Muscle of back (tissue), 3 donors: ENCODE measurements at regions not wholly inside any gene's neighbourhood (a gene's known extent, or its start where the extent isn't known, plus 50 kb on each side); places are given as distances from the start of the nearest gene placed in this dataset.

Experiments used
- DNase-seq, 3 donors: peaks; one replicate each; pipeline versions ENCODE4 v3.0.0 to v3.0.0-alpha.2; 2013

GRCh38 chr17:79680318-79680695 lies 50.4 kb upstream of the ENPP7 start:
- DNase-seq: no peak

DNA sequence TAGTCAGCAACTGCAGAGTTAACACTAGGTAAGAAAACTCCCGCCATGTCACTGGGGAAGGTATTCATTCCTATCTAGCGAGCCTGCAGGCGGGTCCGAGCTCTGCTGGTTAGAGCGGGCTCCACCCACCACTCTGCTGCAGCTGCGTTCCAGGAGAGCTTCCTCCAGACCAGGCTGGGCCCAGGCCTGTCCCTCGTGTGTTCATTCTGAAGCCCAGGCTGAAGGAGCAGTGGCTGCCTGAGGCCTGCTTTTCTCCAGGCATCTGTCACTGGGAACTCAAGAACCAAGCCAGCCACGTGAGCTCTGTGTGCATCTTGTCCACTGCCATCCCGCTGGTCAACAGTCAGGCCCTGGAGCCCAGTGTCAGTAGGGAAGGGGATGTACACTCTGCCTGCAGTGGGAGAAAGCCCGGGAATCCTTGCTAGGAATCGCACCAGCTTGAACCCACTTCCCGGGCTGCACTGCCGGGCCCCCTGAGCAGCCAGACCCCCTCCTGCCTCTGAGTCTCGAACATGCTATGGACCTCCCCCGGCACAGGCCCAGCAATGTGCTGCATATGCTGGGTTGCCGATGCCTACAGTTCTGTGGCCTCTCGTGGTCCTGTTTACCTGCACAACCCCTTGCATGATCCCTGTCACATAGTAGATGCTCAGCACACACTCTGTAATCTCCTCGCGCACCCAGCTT lies 51.0 kb upstream of the ENPP7 start:
- DNase-seq: no peak

GRCh38 chr17:79678736-79679255 lies 51.9 kb upstream of the ENPP7 start:
- DNase-seq: no peak

DNA sequence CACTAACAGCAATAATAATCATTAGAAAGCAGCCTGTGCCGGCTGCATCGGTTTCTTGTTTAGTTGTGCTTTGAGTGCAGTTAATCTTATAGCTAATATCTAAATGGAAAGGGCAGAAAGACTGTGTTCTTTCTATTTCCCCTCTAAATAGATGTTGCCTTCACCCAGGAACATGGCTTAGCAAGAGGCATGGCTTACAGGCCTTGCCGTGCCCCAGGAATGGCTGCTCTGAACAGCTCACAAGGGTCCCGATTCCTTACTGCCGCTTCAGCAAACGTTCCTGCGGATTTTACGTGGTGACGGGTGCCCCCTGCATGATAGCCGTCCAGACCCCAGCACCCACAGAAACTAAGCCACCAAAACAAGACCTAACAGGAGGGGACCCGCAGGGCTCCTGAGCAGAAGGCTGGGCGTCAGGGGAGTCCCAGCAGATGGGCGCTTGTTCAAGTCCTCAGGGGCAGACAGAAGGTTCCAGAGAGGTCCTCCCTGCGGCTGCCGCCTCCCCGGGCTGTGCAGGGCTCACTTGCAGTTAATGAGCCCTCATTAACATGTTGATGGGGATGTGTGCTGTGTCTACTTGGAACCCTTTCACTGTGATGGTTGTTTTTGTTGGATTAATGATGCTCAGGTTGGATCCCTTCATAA lies 52.5 kb upstream of the ENPP7 start:
- no peak for DNase-seq

GRCh38 chr17:79677646-79678045 lies 53.1 kb upstream of the ENPP7 start:
- DNase-seq: no peak

DNA sequence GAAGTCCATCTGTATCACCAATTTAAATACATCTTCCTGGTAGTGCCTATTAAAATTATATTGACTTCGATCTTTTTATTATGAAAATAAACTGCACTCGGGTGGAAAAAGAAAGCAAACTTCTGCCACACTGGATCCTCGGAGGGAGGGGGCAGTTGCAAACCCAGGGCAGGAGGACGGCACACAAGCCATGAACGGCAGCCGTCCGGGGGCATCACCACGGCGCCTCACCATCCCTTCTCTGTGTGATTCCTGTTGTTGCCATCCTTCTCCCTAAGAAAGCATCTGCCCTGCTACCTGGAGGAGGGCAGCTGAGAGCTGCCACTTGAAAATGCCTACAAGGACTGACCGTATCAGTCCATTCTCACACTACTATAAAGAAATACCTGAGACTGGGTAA lies 53.9 kb upstream of the ENPP7 start:
- DNase-seq: no peak

DNA sequence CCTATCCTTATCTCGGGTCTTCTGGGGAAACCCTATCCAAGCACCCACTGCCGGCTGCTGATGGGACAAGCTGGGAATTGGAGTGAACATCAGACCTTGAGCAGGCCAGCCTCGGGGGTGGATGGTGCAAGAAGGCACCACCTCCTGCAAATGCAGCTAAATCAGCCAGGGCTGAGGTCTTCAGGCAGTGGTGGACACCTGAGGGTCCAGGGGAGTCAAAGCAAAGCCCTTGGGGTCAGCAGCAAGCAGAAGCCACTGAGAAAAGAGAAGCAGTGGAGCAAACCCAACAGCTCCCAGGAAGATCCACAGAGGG lies 55.4 kb upstream of the ENPP7 start:
- DNase-seq: no peak

DNA sequence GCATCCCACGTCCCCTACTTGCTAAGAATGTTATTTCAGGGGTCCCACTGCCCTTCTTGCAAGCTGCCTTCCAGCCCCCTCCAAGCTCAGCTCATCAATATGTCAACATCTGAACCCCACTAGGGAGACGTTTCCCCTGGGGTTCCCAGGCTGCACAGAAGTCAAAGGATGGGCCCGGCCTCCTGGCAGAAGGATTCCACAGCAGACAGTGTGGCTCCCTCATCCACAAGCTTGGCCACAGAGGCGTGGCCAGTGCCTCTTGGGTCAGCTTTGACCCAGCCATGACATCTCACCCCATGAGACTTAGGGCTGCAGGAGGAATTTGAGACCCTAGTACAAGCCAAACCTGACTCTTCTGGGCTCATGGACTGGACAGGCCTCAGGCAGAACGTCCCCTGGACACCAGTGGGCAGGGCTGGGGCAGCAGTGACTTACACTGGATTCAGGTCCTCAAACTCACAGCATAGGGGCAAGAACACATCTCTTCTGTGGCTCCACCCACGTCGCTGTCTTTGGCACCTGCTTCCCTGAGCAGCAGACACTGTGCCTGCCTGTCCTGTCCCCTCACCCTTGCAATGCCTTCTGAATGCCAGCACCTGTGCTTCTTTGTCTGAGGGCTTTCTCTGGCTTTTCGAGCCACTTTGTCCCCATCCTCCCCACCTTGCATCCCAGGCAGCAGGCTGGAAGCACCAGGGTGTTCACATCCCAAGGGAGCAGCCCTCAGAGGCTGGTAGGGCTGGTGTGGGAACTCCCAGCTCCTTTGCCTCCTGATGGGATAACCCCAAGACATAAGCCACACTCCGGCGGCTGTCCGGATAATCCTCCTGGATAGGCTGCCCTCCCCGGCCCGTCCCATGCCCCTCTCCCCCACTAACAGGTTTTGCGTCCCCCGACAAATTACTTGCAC lies 56.0 kb upstream of the ENPP7 start:
- no peak for DNase-seq

DNA sequence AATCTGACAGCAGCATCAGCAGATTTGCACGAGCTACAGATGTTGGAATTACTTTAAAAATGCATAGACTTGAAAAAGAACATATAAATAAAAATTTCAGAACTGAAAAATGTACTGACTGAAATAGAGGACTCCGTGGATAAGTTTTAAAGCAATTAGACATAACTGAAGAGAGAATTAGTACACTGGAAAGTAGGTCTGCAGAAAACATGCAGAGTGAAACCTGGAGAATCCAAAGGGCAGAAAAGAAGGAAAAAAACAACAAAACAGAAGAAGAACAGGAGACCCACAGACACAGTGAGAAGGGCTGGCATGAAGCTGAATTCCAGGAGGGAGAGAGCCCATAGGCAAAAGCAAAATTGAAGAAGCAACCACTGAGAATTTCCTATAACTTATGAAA lies 57.2 kb upstream of the ENPP7 start:
- no peak for DNase-seq

GRCh38 chr17:79672496-79672895 lies 58.2 kb upstream of the ENPP7 start:
- DNase-seq: no peak

- DNase-seq: no peak
Measured at GRCh38 chr17:79671085-79671694, 59.6 kb upstream of the ENPP7 start.

DNA sequence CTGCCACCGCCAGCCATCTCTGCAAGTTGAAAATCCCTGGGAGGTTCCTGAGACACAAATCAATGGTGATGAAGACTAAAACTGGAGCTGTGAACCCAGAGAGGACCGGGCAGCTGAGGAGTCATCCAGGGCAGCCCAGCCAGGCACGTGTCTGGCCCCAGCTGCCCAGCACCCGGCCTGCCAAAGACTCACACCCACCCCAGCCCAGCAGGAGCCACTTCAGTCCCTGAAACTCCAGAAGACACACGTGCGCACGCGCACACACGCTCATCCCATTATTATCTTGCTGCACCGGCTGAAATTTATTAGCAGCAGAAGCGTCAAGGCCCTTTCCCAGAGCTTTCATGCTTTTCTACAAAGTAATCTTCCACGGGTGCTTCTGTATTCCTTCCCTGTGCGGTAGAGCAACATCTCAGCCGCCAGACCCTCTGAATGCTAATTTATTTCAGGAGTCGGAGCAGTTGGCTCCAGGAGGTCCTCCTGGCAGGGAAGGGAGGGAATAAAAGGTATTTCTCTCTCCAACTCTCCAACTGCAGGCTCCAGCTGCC lies 59.8 kb upstream of the RBFOX3 start:
- peak in 1 of 3 donors; percentile 15 for DNase-seq

GRCh38 chr17:79669861-79670260 lies 59.0 kb upstream of the RBFOX3 start:
- no peak for DNase-seq

GRCh38 chr17:79668344-79669250 lies 57.7 kb upstream of the RBFOX3 start:
- DNase-seq: no peak

DNA sequence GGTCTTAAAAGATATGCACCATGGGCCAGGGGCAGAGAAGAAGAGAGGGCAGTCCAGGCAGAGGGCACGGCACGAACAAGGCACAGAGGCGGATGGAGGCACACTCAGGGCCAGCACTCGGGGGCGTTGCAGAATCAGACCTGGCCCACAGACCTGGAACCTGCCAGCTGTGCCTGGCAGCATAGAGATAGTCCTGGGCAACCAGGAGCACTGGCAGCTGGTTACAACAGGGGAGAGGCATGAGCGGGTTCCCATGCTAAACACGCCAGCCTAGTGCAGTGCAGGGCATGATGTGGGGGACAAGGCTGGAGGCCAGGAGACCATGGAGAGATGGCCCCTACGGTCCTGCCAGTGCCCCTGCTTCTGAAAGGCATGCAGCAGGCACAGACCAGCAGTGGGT lies 56.9 kb upstream of the RBFOX3 start:
- no peak for DNase-seq

DNA sequence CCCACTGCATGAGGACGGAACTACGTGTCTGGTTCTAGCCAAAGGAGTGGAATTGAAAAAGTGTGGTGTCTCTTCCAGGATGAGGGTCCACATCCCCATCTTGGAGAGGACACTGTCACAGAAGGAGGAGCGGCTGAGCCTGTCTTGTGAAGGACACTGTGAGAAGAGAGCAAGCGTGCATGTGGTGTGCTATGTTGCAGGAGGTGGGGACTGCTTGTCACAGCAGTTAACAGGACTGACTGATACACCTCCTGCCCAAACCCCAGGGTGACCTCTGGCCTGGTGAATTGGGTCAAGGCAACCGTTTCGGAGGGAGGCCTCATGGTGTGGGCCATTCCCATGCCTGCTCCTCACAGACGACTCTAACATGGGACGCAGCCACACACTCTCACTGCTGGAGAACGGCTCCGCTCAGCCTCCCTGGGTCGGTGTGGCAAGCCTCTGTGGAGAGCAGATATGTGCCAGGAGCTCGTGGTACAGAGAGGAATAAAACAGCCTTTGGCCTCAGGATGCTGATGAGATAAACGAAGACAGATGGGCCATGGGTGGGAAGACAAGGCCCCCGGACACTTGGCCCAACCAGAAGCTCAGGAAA lies 56.4 kb upstream of the RBFOX3 start:
- DNase-seq: no peak

GRCh38 chr17:79666111-79666510 lies 55.3 kb upstream of the RBFOX3 start:
- DNase-seq: no peak

DNA sequence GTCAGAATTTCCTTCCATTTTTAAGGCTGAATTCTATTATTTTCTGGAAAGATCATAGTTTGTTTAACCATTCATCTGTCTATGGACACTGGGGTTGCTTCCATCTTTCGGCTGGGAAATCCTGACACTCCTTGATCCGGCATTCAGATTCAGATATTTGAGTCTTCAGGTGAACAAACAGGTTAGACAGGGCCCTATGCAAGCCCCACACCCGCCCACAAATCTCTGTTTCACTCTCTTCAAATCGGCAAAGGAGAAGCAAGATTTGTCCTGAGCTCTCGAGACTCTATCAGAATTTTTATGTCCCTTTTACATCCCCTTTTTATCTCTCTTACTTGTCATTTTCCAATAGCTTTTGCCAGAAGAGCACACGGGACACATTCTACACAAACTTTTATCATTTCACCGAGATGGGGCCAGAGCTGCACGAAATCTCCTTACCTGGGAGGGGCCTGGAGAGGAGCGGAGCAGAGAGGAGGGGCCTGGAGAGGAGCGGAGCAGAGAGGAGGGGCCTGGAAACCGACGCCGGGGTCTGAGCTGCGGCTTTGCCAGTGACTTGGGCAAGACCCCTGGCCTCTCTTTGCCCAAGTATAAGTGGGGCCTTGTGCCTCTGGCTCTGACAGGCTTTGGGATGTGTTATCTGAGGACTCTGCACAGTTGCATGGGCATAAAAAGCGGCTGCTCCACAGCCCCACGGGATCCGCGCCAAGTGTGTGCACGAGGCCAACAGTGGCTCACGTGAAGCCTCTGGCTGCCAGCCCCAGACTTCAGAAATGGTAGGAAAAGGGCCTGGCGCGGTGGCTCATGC lies 54.3 kb upstream of the RBFOX3 start:
- DNase-seq: peak; percentile 28 to 77 (median 61)

GRCh38 chr17:79661292-79662041 lies 50.6 kb upstream of the RBFOX3 start:
- no peak for DNase-seq
